Immature natural killer cell (primary cell): ENCODE measurements at regions not wholly inside any gene's neighbourhood (a gene's known extent, or its start where the extent isn't known, plus 50 kb on each side); places are given as distances from the start of the nearest gene placed in this dataset.
A peak's percentile ranks its signal among the peaks of the same experiment; 100 is the strongest.

Source experiments
- DNase-seq, 3 donors: peaks; one replicate each; pipeline ENCODE4 v3.0.0; 2022; ENCODE audit warnings: mixed read lengths in 1 of 3
- H3K27ac Mint-ChIP-seq, 6 donors: one replicate each; pipeline ENCODE4 v1.8.0; 2020; ENCODE audit warnings: mixed read lengths in 6 of 6, mild to moderate bottlenecking in 5 of 6, inconsistent platforms in 4 of 6, moderate library complexity in 3 of 6
- H3K27me3 Mint-ChIP-seq, 3 donors: one replicate each; pipeline ENCODE4 v1.8.0; 2020 to 2021; ENCODE audit warnings: low read depth in 3 of 3, mild to moderate bottlenecking in 3 of 3, mixed read lengths in 3 of 3, moderate library complexity in 3 of 3, inconsistent platforms in 1 of 3
- H3K36me3 Mint-ChIP-seq, 3 donors: one replicate each; pipeline ENCODE4 v1.8.0; 2020; ENCODE audit warnings: mixed read lengths in 3 of 3, inconsistent platforms in 2 of 3, mild to moderate bottlenecking in 2 of 3
- H3K4me1 Mint-ChIP-seq, 2 donors: one replicate each; pipeline ENCODE4 v1.8.0; 2020; ENCODE audit warnings: inconsistent platforms in 2 of 2, mild to moderate bottlenecking in 2 of 2, mixed read lengths in 2 of 2, moderate library complexity in 1 of 2
- H3K4me3 Mint-ChIP-seq, 5 donors: one replicate each; pipeline ENCODE4 v1.8.0; 2020; ENCODE audit warnings: mild to moderate bottlenecking in 5 of 5, mixed read lengths in 5 of 5, inconsistent platforms in 3 of 5, moderate library complexity in 3 of 5
- H3K9me3 Mint-ChIP-seq, 6 donors: one replicate each; pipeline ENCODE4 v1.8.0; 2020; ENCODE audit warnings: mild to moderate bottlenecking in 6 of 6, mixed read lengths in 6 of 6, inconsistent platforms in 4 of 6, moderate library complexity in 3 of 6

DNA sequence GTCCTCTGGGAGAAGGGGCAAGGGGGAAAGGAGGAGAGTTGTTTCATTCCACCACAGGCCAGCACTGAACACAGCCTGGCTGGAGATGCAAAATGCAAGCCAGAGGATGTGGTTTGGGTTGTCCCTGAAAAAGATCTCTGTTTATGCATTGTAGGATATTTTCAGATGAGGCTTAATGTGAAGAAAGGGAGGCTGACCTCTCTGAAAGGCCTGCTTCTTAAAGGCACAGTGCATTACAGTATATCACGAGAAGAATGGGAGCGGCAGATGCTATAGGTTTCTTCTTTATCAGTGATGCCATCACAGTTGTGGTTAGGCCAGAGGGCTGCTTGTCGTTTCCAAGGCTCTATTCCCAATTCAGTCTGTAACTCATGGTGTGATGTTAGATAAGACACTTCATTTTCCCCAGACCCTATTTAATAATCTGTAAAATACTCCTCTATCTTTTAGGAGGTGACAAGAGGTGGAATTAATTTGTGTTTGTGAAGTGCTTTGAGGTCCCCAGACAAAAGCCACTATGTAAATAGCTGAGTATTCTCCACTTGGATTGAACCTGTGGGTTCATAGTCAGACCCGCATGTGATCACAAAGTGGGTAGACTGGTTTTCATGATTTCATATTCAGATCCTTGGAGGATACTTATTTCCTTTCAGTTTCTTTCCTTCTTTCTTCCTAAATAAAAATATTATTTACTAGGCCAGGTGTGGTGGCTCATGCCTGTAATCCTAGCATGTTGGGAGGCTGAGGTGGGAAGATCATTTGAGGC lies 76.5 kb upstream of the WDR26 start:
- Mint-ChIP-seq H3K9me3 (no peaks in the 10 kb centered on the region), H3K4me1 (peaks cover 5 to 7% of the 10 kb centered on the region in 2 donors), H3K27ac (no peak overlapping the region), H3K4me3 (no peak overlapping the region), H3K27me3 (peaks cover 0 to 1% (median 0%) of the 10 kb centered on the region in 3 donors), H3K36me3 (no peaks in the 10 kb centered on the region)
- no peak for DNase-seq

DNA sequence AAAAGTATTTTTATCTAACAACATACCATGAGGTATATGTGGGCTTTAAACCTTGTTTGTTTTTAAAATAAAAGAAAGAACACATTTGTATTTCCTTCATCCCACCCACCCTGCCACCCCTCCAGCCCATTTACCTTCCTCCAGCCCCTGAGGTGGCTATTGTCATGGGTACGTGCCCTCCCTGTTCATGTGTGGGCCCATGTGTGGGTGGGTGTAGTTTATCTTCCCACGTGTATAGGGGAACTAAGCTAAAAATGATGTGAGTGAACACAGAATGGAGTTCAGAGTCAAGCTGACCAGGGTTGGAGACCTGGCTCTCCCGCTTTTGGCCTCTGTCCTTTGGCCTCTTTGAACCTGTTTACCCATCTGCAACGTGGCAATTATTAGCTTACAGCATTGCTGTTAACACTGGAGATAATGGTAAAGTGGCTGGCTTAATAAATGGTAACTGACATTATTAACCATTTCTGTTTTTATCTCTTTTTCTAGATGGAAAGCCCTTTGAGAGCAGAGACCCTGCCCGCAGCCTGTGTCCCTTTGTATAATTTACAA lies 78.1 kb upstream of the WDR26 start:
- Mint-ChIP-seq H3K4me1 (peaks cover 5 to 7% of the 10 kb centered on the region in 2 donors), H3K27ac (no peak overlapping the region), H3K4me3 (no peak overlapping the region), H3K9me3 (no peaks in the 10 kb centered on the region), H3K36me3 (no peaks in the 10 kb centered on the region), H3K27me3 (no peaks in the 10 kb centered on the region)
- DNase-seq: no peak

DNA sequence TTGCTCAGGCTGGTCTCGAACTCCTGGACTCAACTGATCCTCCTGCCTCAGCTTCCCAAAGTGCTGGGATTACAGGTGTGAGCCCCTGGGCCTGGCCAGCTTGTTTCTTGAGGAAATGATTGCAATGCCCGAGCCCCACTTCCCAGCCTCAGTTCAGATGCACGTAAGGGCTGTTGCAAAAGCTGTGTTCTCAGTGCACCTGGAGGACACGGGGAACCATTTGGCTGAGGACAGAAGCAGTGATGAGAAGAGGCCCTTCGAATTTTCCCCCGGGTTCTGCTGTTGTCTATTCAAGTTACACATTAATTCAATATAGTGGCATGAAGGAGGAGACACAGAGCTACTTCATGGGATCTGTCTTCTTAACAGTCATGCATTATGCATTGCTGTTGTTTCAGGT lies 78.8 kb upstream of the WDR26 start:
- Mint-ChIP-seq H3K4me3 (no peak overlapping the region), H3K9me3 (no peaks in the 10 kb centered on the region), H3K27ac (no peak overlapping the region), H3K4me1 (peaks cover 5 to 7% of the 10 kb centered on the region in 2 donors), H3K27me3 (no peaks in the 10 kb centered on the region), H3K36me3 (no peaks in the 10 kb centered on the region)
- DNase-seq: no peak

DNA sequence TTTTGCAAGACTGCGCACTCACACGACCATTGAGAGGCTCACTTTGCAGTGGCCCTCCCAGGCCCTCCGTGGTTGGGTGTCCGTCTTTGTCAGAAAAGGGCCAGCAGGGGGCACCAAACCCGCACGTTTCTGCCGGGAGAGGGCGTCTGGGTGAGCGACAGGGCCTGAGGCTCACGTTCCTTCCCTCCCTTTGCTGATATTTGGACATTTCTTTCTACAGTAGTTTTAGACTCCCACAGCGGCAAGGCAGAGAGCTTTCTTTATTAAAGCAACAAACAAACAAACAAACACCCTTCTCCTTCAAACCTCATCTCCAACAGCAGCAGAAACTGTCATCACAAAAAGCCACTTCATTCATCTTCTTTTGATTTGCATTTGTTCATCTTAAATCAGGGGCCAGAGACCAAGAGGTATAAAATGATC lies 79.2 kb upstream of the WDR26 start:
- no peaks in the 10 kb centered on the region for H3K9me3 Mint-ChIP-seq
- H3K36me3 Mint-ChIP-seq: no peaks in the 10 kb centered on the region
- H3K27ac Mint-ChIP-seq: no peak overlapping the region
- no peaks in the 10 kb centered on the region for H3K27me3 Mint-ChIP-seq
- peak; percentile 64 to 75 (median 64) for DNase-seq
- no peak overlapping the region for H3K4me3 Mint-ChIP-seq
- H3K4me1 Mint-ChIP-seq: peaks cover 5 to 7% of the 10 kb centered on the region in 2 donors

DNA sequence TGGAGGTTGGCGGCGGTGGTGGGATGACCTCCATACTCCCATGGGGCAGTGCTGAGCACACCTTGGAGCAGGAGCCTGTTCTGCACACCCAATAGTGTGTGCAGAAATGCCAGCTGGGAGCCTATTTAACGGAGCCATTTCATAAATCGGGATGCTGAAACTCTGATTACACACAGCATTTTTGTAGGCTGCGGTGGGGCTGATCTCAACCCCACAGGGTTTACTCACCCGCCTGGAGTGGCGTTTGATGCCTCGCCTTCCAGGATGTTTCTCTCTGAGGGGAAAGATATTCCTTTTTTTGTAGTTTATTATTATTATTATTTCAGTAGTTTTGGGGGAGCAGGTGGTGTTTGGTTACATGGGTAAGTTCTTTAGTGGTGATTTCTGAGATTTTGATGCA lies 82.6 kb upstream of the WDR26 start:
- no peak overlapping the region for H3K27ac Mint-ChIP-seq
- peaks cover 5 to 7% of the 10 kb centered on the region in 2 donors for H3K4me1 Mint-ChIP-seq
- no peak for DNase-seq
- no peak overlapping the region for H3K4me3 Mint-ChIP-seq
- no peaks in the 10 kb centered on the region for H3K9me3 Mint-ChIP-seq
- no peaks in the 10 kb centered on the region for H3K36me3 Mint-ChIP-seq
- H3K27me3 Mint-ChIP-seq: peaks cover 0 to under 1% (median 0%) of the 10 kb centered on the region in 3 donors

DNA sequence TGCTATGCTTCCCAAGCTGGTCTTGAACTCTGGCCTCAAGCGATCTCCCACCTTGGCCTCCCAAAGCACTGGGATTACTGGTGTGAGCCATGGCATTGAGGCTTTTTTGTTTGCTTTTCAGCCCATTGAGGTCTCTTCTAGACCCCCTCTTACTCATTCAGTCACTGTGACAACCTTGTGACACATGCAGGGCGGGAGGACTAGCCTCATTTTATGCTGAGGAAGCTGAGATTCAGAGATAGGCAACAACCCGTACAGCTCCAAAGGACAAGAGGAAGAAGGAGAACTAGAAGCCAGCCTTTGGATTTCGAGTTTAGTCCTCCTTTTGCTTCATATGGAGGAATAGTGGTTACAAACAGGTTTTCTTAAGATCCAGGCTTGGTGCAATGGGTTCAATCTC lies 83.9 kb upstream of the WDR26 start:
- Mint-ChIP-seq H3K4me1 (peaks cover 5 to 6% of the 10 kb centered on the region in 2 donors), H3K36me3 (no peaks in the 10 kb centered on the region), H3K9me3 (no peaks in the 10 kb centered on the region), H3K27me3 (peaks cover 0 to 2% (median 0%) of the 10 kb centered on the region in 3 donors), H3K27ac (no peak overlapping the region), H3K4me3 (no peak overlapping the region)
- no peak for DNase-seq

DNA sequence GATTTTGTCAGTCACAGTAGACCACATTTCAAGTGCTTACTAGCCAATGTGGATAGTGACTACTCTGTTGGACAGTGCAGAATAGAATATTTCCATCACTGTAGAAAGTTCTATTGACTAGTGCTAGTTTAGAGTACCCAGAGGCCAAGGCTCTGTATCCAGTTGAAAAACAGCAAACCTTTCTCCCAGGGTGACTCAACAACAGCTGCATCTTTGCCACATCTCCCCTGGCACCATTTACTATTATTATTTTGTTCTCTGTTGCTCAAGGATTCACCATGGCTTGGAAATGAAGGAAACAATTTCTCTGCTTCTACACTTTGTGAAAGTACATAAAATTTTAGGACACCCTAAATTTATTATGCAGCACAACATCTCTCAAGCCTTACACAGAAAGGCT lies 85.3 kb upstream of the WDR26 start:
- no peak for DNase-seq
- no peaks in the 10 kb centered on the region for H3K9me3 Mint-ChIP-seq
- no peak overlapping the region for H3K27ac Mint-ChIP-seq
- H3K4me1 Mint-ChIP-seq: no peaks in the 10 kb centered on the region
- H3K27me3 Mint-ChIP-seq: peaks cover 0 to 2% (median 0%) of the 10 kb centered on the region in 3 donors
- H3K4me3 Mint-ChIP-seq: no peak overlapping the region
- no peaks in the 10 kb centered on the region for H3K36me3 Mint-ChIP-seq

DNA sequence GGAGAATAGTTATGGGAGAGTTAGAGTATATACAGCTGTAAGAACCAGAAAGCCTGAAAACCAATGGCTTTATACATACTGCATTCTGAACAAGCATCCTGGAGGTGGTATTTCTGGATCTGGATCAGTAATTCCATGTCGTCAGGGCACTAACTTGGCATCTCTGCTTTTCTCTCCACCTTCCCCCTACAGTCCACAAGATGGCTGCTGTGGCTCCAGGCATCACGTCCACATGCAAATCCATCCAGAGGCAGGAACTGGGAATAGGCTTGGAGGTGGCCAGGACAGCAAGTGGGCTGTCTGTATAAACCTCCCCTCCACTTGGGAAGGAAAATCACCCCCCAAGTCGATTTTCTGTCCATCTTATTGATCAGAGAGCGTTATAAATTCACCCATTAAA lies 86.2 kb upstream of the WDR26 start:
- Mint-ChIP-seq H3K4me3 (no peak overlapping the region), H3K9me3 (no peaks in the 10 kb centered on the region), H3K27me3 (peaks cover 0 to 2% (median 0%) of the 10 kb centered on the region in 3 donors), H3K4me1 (no peaks in the 10 kb centered on the region), H3K36me3 (no peaks in the 10 kb centered on the region), H3K27ac (no peak overlapping the region)
- DNase-seq: no peak

DNA sequence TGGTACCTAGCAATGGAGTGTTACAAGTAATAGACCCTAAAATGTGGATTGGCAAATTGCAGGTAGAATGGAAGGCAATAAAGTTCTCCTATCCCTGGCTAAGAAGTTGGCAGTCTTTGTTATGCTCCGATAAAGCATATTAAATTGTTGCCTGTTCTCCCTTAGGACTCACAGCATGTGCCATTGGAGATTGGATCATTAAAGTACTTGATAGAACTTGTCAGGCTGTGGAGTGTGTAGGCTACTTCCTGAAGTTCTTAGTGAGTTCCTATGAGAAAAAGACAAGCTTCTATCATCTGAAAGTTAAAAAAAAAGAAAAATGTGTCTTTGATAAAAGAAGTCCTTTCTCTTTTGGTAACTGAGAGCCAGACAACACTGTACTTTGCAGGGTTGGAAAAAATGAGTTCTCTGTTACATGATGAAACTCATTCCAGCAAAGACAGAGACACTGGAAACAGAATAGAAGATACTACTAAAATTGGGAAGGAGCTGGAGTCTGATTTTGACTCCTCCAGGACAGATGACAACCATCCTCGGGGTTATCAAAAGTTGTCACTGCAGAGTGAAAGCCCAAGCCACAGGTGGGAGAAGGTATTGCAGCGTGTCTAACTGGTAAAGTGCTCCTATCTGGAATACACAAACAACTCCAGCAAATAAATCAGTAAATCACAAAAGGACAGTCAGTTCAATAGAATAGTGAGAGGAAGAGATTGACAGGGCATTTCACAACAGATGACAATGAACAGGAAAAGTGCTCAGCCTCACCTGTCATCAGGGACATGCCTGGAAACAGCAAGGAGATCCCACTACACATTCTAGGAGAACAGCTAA lies 87.5 kb upstream of the WDR26 start:
- Mint-ChIP-seq H3K27me3 (peaks cover 0 to 2% (median 0%) of the 10 kb centered on the region in 3 donors), H3K36me3 (no peaks in the 10 kb centered on the region), H3K4me3 (no peak overlapping the region), H3K4me1 (no peaks in the 10 kb centered on the region), H3K9me3 (no peaks in the 10 kb centered on the region), H3K27ac (no peak overlapping the region)
- DNase-seq: no peak

DNA sequence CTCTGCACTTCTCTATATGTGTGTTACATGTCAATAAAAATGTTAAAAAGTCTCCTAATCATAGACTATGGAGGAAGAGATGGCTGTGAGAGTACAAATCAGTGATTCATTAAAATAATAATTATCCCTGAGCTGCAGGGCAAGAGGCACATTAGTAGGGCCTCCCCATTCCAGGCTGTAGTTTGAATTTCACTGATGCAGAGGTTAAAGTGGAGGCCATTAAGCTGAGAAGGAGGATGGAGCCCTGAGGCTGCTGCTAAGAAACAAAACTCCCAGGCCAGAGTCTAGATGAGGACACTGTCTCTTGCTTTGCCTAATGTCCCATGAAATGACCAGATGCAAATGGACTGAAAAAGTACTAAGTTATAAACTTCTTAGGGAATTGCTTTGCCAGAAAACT lies 89.1 kb upstream of the WDR26 start:
- no peak for DNase-seq
- H3K27me3 Mint-ChIP-seq: peaks cover 0 to 2% (median 0%) of the 10 kb centered on the region in 3 donors
- H3K36me3 Mint-ChIP-seq: no peaks in the 10 kb centered on the region
- H3K9me3 Mint-ChIP-seq: no peaks in the 10 kb centered on the region
- no peaks in the 10 kb centered on the region for H3K4me1 Mint-ChIP-seq
- H3K4me3 Mint-ChIP-seq: no peak overlapping the region
- no peak overlapping the region for H3K27ac Mint-ChIP-seq

DNA sequence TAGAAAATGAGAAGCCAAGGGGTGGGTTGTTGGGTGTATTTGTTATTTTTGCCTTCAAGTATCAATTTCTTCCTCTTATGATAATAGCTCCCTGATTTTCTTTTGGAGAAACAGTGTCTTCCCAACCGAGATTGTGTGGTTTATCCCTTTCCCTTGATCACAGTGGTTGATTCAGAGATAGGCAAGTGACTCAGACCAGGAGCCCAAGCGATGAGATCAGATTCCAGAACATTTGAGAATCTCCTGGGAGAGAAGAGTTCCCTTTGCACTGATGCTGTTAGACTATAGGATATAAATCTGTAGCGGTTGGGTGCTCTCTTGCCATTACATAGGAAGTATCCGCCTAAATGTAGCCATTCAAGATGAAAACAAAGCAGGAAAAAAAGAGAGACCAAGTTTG lies 90.1 kb upstream of the WDR26 start:
- no peaks in the 10 kb centered on the region for H3K4me1 Mint-ChIP-seq
- DNase-seq: no peak
- no peaks in the 10 kb centered on the region for H3K36me3 Mint-ChIP-seq
- H3K27me3 Mint-ChIP-seq: peaks cover 0 to 2% (median 0%) of the 10 kb centered on the region in 3 donors
- no peak overlapping the region for H3K27ac Mint-ChIP-seq
- H3K4me3 Mint-ChIP-seq: no peak overlapping the region
- H3K9me3 Mint-ChIP-seq: no peaks in the 10 kb centered on the region

DNA sequence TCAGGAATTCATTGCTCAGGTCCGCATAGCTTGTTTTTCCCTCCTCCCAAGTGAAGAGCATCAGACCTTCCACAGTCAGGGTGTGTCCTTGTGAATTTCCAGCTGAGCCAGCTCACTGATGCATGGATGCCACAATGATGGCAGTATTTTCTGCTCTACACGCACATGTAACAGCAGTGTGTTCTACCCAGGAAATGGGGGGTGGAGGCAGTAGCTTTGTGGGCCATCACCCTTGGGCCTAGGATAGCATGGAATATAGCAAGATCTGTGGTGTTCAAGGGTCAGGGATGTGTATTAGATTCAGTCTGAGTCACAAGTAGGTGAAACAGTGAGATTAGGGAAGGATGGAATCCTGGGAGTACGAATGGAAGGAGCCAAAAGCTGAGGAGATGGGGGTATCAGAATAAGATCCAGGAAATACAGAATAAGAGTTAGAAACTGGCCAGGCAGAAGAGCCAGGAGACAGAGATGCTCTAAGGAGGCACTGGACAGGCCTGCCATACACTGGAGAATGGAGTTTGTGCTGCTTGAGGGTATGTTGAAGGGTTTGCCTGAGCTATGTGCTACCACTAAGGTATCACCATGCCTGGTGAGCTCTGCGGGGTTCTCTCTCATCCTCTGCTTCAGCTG lies 90.6 kb upstream of the CNIH3 start:
- no peak overlapping the region for H3K27ac Mint-ChIP-seq
- DNase-seq: no peak
- peaks cover 0 to 2% (median 0%) of the 10 kb centered on the region in 3 donors for H3K27me3 Mint-ChIP-seq
- H3K4me1 Mint-ChIP-seq: no peaks in the 10 kb centered on the region
- H3K36me3 Mint-ChIP-seq: no peaks in the 10 kb centered on the region
- H3K9me3 Mint-ChIP-seq: no peaks in the 10 kb centered on the region
- H3K4me3 Mint-ChIP-seq: no peak overlapping the region

DNA sequence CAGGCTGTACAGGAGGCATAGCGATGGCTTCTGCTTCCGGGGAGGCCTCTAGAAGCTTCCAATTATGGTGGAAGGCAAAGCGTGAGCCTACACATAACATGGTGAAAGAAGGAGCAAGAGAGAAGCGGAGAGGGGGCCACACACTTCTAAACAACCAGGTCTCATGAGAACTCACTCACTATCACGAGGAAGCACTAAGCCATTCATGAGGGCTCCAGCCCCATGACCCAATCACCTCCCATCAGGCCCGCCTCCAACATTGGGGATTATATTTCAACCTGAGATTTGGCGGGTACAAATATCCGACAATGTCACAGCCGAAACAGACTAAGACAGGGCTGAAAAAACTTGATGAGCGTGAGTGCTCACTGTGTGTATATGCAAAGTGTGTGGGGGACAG lies 89.3 kb upstream of the CNIH3 start:
- DNase-seq: no peak
- Mint-ChIP-seq H3K27ac (no peak overlapping the region), H3K4me3 (no peak overlapping the region), H3K4me1 (no peaks in the 10 kb centered on the region), H3K9me3 (no peaks in the 10 kb centered on the region), H3K36me3 (no peaks in the 10 kb centered on the region), H3K27me3 (peaks cover 0 to 4% (median 0%) of the 10 kb centered on the region in 3 donors)

DNA sequence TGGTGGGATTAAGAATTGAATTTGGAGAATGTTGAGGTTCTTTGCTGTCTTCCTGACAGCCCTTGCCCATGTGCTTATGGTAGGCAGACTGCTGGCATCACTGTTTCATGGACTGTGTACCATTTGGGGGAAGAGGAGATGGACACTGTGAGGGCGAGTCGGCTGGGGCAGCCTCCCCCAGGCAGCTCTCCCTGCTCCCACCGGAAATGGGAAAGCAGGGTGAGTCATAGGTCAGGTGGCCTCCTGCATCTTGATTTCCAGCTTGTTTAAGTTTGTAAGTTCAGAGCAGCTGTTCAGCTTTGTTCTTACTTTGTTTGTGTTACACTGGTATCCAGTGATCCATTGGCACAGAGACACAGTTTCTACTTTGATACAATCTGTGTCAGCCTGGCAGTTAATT lies 87.2 kb upstream of the CNIH3 start:
- Mint-ChIP-seq H3K9me3 (no peaks in the 10 kb centered on the region), H3K27me3 (peaks cover 0 to 4% (median 0%) of the 10 kb centered on the region in 3 donors), H3K27ac (no peak overlapping the region), H3K4me3 (no peak overlapping the region), H3K36me3 (no peaks in the 10 kb centered on the region), H3K4me1 (no peaks in the 10 kb centered on the region)
- no peak for DNase-seq
